GM12878 (cell line): ENCODE measurements at regions not wholly inside any gene's neighbourhood (a gene's known extent, or its start where the extent isn't known, plus 50 kb on each side); places are given as distances from the start of the nearest gene placed in this dataset.

Experiments used
- ATAC-seq: fragments of 200-7000 bp; cut with Tn5 transposase; 3 replicates; pipeline ENCODE4 v1.9.1; 2020; ENCODE audit warnings: mild to moderate bottlenecking, moderate library complexity
- BruUV-seq: library from RNA; stranded (reverse); fragments of 400-500 nt; replicated peaks from 2 replicates; lab custom pipeline; 2021; lab: Mats Ljungman, UMichigan
- CTCF ChIA-PET: fragments of 300-600 bp; sonication (Branson Sonifier 250); formaldehyde crosslinking; extraction: SDS; loops from one replicate; lab custom pipeline; 2021; ENCODE audit warnings: inconsistent platforms; lab: Yijun Ruan, JAX
- POLR2A ChIA-PET: fragments of 350-600 bp; formaldehyde crosslinking; extraction: SDS; loops from one replicate; lab custom pipeline; 2021; ENCODE audit warnings: inconsistent platforms; lab: Charles Lee
- RAD21 ChIA-PET: fragments of 300-600 bp; sonication (Branson Sonifier 250); formaldehyde crosslinking; loops from one replicate; lab custom pipeline; 2023; ENCODE audit warnings: antibody characterized with exemption; ENCODE audit not compliant: unreplicated experiment; lab: Charles Lee
- SMC1A ChIA-PET: fragments of 300-600 bp; sonication (Branson Sonifier 250); formaldehyde crosslinking; loops from one replicate; lab custom pipeline; 2023; ENCODE audit not compliant: unreplicated experiment, uncharacterized antibody; lab: Charles Lee
- DNase-seq: peaks from one replicate; pipeline ENCODE4 v3.0.0-alpha.2; 2011; ENCODE audit warnings: low read depth, low spot score
- FAIRE-seq: peaks from 3 replicates; lab custom pipeline; 2011; peaks lifted over from hg19 to GRCh38; lab: Jason Lieb, UNC
- H2AFZ ChIP-seq: 2 replicates; pipeline ENCODE4 v1.6.0; 2011; ENCODE audit warnings: low read depth, low read length, control low read depth; ENCODE audit not compliant: control insufficient read depth
- H3K27ac ChIP-seq: 2 replicates; pipeline ENCODE4 v1.5.1; 2011; ENCODE audit warnings: control low read depth; ENCODE audit not compliant: control insufficient read depth, insufficient read depth
- H3K27me3 ChIP-seq, 2 experiments: replicated peaks in 1 of 2; 2 replicates each; pipeline versions ENCODE4 v1.6.0 to v1.6.1; 2011; ENCODE audit warnings: low read length in 1 of 2; ENCODE audit not compliant: control insufficient read depth in 2 of 2, insufficient read depth in 2 of 2
- H3K36me3 ChIP-seq, 2 experiments: 2 replicates each; pipeline ENCODE4 v1.5.1; 2011; ENCODE audit warnings: low read length in 1 of 2; ENCODE audit not compliant: control insufficient read depth in 2 of 2, insufficient read depth in 2 of 2
- H3K4me1 ChIP-seq: 2 replicates; pipeline ENCODE4 v1.6.1; 2011; ENCODE audit warnings: mild to moderate bottlenecking, low read length, moderate library complexity, mixed read lengths; ENCODE audit not compliant: control insufficient read depth, insufficient read depth
- H3K4me2 ChIP-seq: 2 replicates; pipeline ENCODE4 v1.6.0; 2011; ENCODE audit warnings: control low read depth; ENCODE audit not compliant: control insufficient read depth, insufficient read depth
- H3K4me3 ChIP-seq: fragments of 200-600 bp; sonication (generic); 2 replicates; pipeline ENCODE4 v1.5.1; 2016
- H3K79me2 ChIP-seq: 2 replicates; pipeline ENCODE4 v1.6.0; 2011; ENCODE audit warnings: low read length; ENCODE audit not compliant: control insufficient read depth, insufficient read depth
- H3K9ac ChIP-seq: 2 replicates; pipeline ENCODE4 v1.8.0; 2011; ENCODE audit warnings: low read length, control low read depth, mixed read lengths; ENCODE audit not compliant: control insufficient read depth, insufficient read depth
- H3K9me3 ChIP-seq: replicated peaks from 3 replicates; pipeline ENCODE4 v1.5.1; 2011; ENCODE audit warnings: mild to moderate bottlenecking, low read length; ENCODE audit not compliant: control insufficient read depth, insufficient read depth
- H4K20me1 ChIP-seq: 2 replicates; pipeline ENCODE4 v1.6.0; 2011; ENCODE audit not compliant: control insufficient read depth, insufficient read depth
- ATF2 ChIP-seq: IDR thresholded peaks from 2 replicates; pipeline ENCODE4 v1.6.1; 2012; ENCODE audit warnings: low read length, inconsistent platforms
- E2F8 ChIP-seq: fragments of 450-650 bp; IDR thresholded peaks from 2 replicates; pipeline ENCODE4 v1.6.1; 2018; ENCODE audit warnings: mild to moderate bottlenecking, low read depth, moderate library complexity; ENCODE audit not compliant: partially characterized antibody
- TAF1 ChIP-seq: IDR thresholded peaks from 2 replicates; pipeline ENCODE4 v1.6.1; 2011; ENCODE audit warnings: mild to moderate bottlenecking, low read depth, low read length, borderline replicate concordance
- WGBS: methylation state at CpG from one replicate; pipeline ENCODE4 v1.1.6; 2016; ENCODE audit warnings: low lambda C conversion rate; ENCODE audit not compliant: insufficient replicate concordance, insufficient coverage; ENCODE audit errors: missing lambda C conversion rate; 5-methylcytosine and 5-hydroxymethylcytosine counted together
- in situ Hi-C: fragments of 300-500 bp; cut with MboI; formaldehyde crosslinking; loops from 9 replicates; pipeline ENCODE4 v1.14.3; 2018; ENCODE audit warnings: mixed read lengths
- intact Hi-C: fragments of 100-400 bp; cut with micrococcal nuclease; formaldehyde crosslinking; loops from one replicate; pipeline ENCODE4 v1.14.2; 2022; ENCODE audit not compliant: unreplicated experiment

GRCh38 chr7:80393786-80394185 lies 118.1 kb downstream of the GNAT3 start:
- WGBS = 24% methylated on average over 2 of the region's 2 CpGs

More at GRCh38 chr7:80393786-80394185, 118.1 kb downstream of the GNAT3 start:
- in situ Hi-C loops = no loop called here
- no peak overlapping the region for H3K9ac ChIP-seq
- TF ChIP-seq TAF1 (no peak), E2F8 (no peak), ATF2 (no peak)
- no peak overlapping the region for H3K4me2 ChIP-seq
- H2AFZ ChIP-seq = no peak overlapping the region
- H4K20me1 ChIP-seq = no peaks in the 10 kb centered on the region
- ATAC-seq = no peak
- H3K4me3 ChIP-seq = no peak overlapping the region
- no TSS peak for BruUV-seq
- ChIA-PET SMC1A (no interaction called here), CTCF (no interaction called here), RAD21 (no interaction called here), POLR2A (no interaction called here)
- H3K79me2 ChIP-seq = no peaks in the 10 kb centered on the region
- H3K4me1 ChIP-seq = no peaks in the 10 kb centered on the region
- no peak overlapping the region for H3K27ac ChIP-seq
- no peaks in the 10 kb centered on the region for H3K9me3 ChIP-seq
- no peak for FAIRE-seq
- intact Hi-C loops = loop anchor here (2.0 kb wide), 1 partner anchor 333 kb away; no protein-coding TSS in a partner anchor
- H3K27me3 ChIP-seq = no peaks in the 10 kb centered on the region
- DNase-seq = no peak
- no peaks in the 10 kb centered on the region for H3K36me3 ChIP-seq
